Transverse colon (tissue), 4 donors: ENCODE measurements at regions not wholly inside any gene's neighbourhood (a gene's known extent, or its start where the extent isn't known, plus 50 kb on each side); places are given as distances from the start of the nearest gene placed in this dataset.
A peak's percentile ranks its signal among the peaks of the same experiment; 100 is the strongest.

ENCODE experiments used
- DNase-seq: peaks from one replicate; pipeline ENCODE4 v3.0.0-alpha.2; 2019
- H3K27ac ChIP-seq, 4 donors: fragments of 200-600 bp; sonication (generic); 2 replicates each; pipeline ENCODE4 v1.5.1; 2016 to 2018; ENCODE audit warnings: inconsistent platforms in 4 of 4
- H3K27me3 ChIP-seq: fragments of 200-600 bp; sonication (generic); 2 replicates; pipeline ENCODE4 v1.5.1; 2017; ENCODE audit warnings: inconsistent platforms
- H3K36me3 ChIP-seq, 4 donors: fragments of 200-600 bp; sonication (generic); 2 replicates each; pipeline ENCODE4 v1.5.1; 2017 to 2019; ENCODE audit warnings: inconsistent platforms in 4 of 4
- H3K4me1 ChIP-seq, 4 donors: fragments of 200-600 bp; sonication (generic); 2 replicates each; pipeline ENCODE4 v1.5.1; 2017 to 2020; ENCODE audit warnings: inconsistent platforms in 4 of 4
- H3K4me3 ChIP-seq, 4 donors: fragments of 200-600 bp; sonication (generic); 1 replicate in 1 of 4; 2 replicates in 3 of 4; pipeline versions ENCODE4 v1.5.1 to v1.6.1; 2017 to 2019; ENCODE audit warnings: inconsistent platforms in 4 of 4
- H3K9me3 ChIP-seq, 2 donors: fragments of 200-600 bp; sonication (generic); 2 replicates each; pipeline ENCODE4 v1.5.1; 2017 to 2019; ENCODE audit warnings: inconsistent platforms in 2 of 2
- EP300 ChIP-seq: sonication (generic); formaldehyde crosslinking; IDR thresholded peaks from one replicate; pipeline ENCODE4 v1.6.1; 2017; ENCODE audit warnings: antibody characterized with exemption, low read depth
- POLR2A ChIP-seq: fragments of 450-650 bp; IDR thresholded peaks from one replicate; pipeline ENCODE4 v1.6.1; 2016; ENCODE audit warnings: antibody characterized with exemption, mild to moderate bottlenecking, moderate library complexity
- POLR2AphosphoS5 ChIP-seq, 3 donors: sonication (generic); formaldehyde crosslinking; IDR thresholded peaks; one replicate each; pipeline ENCODE4 v1.6.1; 2016; ENCODE audit warnings: antibody characterized with exemption in 3 of 3
- WGBS, 2 donors: methylation state at CpG; one replicate each; pipeline ENCODE4 v1.1.5; 2018; ENCODE audit warnings: low coverage in 1 of 2; 5-methylcytosine and 5-hydroxymethylcytosine counted together
- in situ Hi-C, 4 donors: fragments of 200-750 bp; cut with MboI; loops; one replicate each; pipeline versions ENCODE4 v1.15.0 to v1.15.1; 2017; ENCODE audit warnings: low sequenced_read_pairs in 3 of 4, low pct_ligation_motif_present in 1 of 4, low pct_unique_long_range_greater_than_20kb in 1 of 4
- intact Hi-C: fragments of 100-400 bp; cut with DNase I; formaldehyde crosslinking; loops from one replicate; pipeline ENCODE4 v1.15.1; 2023; ENCODE audit warnings: low total_unique reads
- TF ChIP-seq, protein P1 (sequence below), 5 experiments: fragments of 200-600 bp in 3 of 5; fragments of 450-650 bp in 2 of 5; sonication (generic) in 3 of 5; IDR thresholded peaks; 1 replicate in 2 of 5; 2 replicates in 3 of 5; pipeline ENCODE4 v1.5.1; 2016 to 2017; ENCODE audit warnings: antibody characterized with exemption in 5 of 5, inconsistent platforms in 3 of 5, mild to moderate bottlenecking in 2 of 5, moderate library complexity in 1 of 5

DNA sequence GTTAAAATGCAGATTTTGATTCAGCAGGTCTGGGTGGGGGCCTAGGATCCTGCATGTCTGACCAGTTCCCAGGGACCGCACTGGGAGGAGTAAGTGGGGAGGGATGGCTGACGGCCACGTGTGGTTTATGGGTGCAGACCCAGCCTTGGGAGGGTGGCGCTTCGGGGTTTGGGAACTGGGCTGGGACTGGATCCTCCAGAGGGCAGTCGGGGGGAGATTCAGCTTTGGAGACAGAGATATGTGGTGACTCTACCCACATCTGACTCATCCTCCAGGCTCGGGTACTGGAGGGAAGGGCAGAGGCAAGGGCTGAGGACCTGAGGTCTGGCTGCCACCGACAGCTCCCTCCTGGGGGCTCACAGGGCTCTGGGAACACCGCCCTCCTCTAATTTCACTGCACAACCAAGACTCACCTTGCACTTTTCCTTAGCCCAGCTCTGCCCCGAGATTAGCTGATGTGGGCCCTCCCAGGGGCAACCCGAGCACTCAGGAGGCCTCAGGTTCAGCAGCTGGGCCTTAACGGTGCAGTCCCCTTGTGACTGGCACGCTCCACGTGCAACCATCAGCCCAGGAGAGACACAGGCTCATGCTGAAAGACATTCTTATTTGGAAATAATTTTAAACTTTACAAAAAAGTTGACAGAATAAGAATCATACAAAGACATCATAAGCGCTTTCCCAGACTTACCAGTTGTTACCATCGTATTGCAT is 172.8 kb upstream of the PMEPA1 start:
- TF ChIP-seq EP300 (no peak), POLR2AphosphoS5 (IDR thresholded peaks at IDR 0.05) (no peak), POLR2A (no peak)
- TF ChIP-seq, protein P1, sequence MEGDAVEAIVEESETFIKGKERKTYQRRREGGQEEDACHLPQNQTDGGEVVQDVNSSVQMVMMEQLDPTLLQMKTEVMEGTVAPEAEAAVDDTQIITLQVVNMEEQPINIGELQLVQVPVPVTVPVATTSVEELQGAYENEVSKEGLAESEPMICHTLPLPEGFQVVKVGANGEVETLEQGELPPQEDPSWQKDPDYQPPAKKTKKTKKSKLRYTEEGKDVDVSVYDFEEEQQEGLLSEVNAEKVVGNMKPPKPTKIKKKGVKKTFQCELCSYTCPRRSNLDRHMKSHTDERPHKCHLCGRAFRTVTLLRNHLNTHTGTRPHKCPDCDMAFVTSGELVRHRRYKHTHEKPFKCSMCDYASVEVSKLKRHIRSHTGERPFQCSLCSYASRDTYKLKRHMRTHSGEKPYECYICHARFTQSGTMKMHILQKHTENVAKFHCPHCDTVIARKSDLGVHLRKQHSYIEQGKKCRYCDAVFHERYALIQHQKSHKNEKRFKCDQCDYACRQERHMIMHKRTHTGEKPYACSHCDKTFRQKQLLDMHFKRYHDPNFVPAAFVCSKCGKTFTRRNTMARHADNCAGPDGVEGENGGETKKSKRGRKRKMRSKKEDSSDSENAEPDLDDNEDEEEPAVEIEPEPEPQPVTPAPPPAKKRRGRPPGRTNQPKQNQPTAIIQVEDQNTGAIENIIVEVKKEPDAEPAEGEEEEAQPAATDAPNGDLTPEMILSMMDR (IDR thresholded peaks at IDR 0.05), result no peak
- 84 to 100% methylated on average over 2 to 16 of the region's 16 CpGs for WGBS, 2 donors
- Histone ChIP-seq H3K4me3 (no peak overlapping the region), H3K27me3 (no peaks in the 10 kb centered on the region), H3K4me1 (peaks cover 0 to 10% (median 0%) of the 10 kb centered on the region in 4 donors), H3K36me3 (no peaks in the 10 kb centered on the region), H3K27ac (no peak overlapping the region), H3K9me3 (no peaks in the 10 kb centered on the region)
- intact Hi-C loops (no loop called here), in situ Hi-C loops (loop anchor here in 1 of 4 donors (25.0 kb wide), 1 partner anchor 220 kb away; no protein-coding TSS in a partner anchor)
- DNase-seq, result peak; percentile 3

DNA sequence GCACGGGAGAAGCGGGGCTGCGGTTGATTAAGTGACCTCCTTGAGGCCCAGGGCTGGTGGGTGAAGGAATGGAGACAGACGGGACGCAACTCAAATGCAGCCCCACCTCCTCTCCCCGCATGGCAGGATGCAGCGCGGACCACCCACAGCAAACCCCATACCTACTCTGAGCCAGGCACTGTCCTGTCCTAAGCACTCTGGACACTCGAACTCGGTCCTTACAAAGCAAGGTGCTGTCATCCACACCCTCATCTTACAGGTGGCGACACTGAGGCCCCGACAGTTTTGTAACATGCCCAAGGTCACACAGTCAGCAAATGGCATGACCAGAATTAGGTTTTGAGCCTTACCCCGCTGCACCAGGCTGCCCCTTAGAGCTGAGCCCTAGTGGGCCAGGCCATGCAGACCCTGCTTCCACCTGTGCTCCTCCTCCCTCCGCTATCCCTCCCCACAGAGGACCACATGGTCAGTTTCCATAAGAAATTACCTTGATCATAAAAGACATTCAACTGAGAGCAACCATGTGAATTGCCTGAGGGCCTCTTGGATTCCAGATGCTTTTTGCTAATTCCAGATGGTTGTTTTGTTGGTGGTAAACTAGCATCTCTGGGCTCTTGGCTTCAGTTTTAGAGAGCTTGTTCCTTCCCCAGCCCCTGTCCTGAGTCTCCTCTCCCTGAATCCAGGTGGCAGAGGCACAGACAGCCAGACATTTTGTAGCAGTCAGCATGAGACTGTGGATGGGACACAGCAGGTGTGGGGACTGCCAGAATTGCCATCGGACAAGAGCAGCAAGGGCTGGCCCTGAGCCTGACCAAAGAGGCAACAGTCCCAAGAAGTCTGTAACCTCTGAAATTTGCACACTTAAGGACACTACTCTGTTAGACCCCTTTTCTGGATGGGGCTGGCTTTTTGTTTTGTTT is 171.9 kb upstream of the PMEPA1 start:
- Histone ChIP-seq H3K4me3 (no peak overlapping the region), H3K9me3 (no peaks in the 10 kb centered on the region), H3K27me3 (no peaks in the 10 kb centered on the region), H3K36me3 (no peaks in the 10 kb centered on the region), H3K27ac (no peak overlapping the region), H3K4me1 (peaks cover 0 to 10% (median 0%) of the 10 kb centered on the region in 4 donors)
- TF ChIP-seq POLR2A (no peak), EP300 (no peak), POLR2AphosphoS5 (IDR thresholded peaks at IDR 0.05) (no peak)
- TF ChIP-seq, protein P1 (IDR thresholded peaks at IDR 0.05), result no peak
- 79 to 90% methylated on average over 5 to 15 of the region's 15 CpGs for WGBS, 2 donors
- in situ Hi-C loops, result loop anchor here in 1 of 4 donors (25.0 kb wide), 1 partner anchor 219 kb away; no protein-coding TSS in a partner anchor
- intact Hi-C loops, result no loop called here
- no peak for DNase-seq

DNA sequence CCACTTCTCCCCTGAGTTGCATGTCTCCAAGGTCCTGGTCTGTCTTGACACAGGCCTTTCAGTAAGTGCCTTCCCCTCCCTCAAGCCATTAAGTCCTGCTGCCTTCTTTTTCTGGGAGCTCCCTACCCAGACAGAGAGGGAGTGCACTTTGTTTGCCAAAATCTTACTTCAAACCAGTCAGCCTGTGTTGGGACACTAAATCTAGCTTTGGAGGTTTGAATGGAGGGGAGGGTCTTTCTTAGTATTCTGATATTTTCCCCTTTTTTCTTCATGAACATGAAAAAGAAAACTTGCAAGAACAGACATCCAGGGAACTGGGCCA is 170.7 kb upstream of the PMEPA1 start:
- H3K36me3 ChIP-seq, result no peaks in the 10 kb centered on the region
- intact Hi-C loops (no loop called here), in situ Hi-C loops (loop anchor here in 1 of 4 donors (25.0 kb wide), 1 partner anchor 218 kb away; no protein-coding TSS in a partner anchor)
- no peak overlapping the region for H3K4me3 ChIP-seq
- peak overlapping the region in 3 of 4 donors; percentile 21 to 48 (median 44) for H3K27ac ChIP-seq
- TF ChIP-seq POLR2A, result no peak
- no peak for TF ChIP-seq POLR2AphosphoS5 (IDR thresholded peaks at IDR 0.05)
- no peak for TF ChIP-seq EP300
- TF ChIP-seq, protein P1 (IDR thresholded peaks at IDR 0.05), result no peak
- H3K27me3 ChIP-seq, result no peaks in the 10 kb centered on the region
- no peaks in the 10 kb centered on the region for H3K9me3 ChIP-seq
- H3K4me1 ChIP-seq, result peaks cover 0 to 10% (median 0%) of the 10 kb centered on the region in 4 donors
- no peak for DNase-seq
